Activated CD4-positive, alpha-beta T cell treated with anti-CD3 and anti-CD28 coated beads, Interleukin-2, amount 10 ng/mL, durations not matched to agents 24 days and 14 days (primary cell): ENCODE measurements at regions not wholly inside any gene's neighbourhood (a gene's known extent, or its start where the extent isn't known, plus 50 kb on each side); places are given as distances from the start of the nearest gene placed in this dataset.
"Not testable (repeated sequence)": the region's sequence is repeated elsewhere in the genome, so short reads cannot be mapped to it uniquely, and the experiment has no call there.

Experiments used
- DNase-seq: peaks from one replicate; pipeline ENCODE4 v3.0.0; 2022
- H3K27ac Mint-ChIP-seq: one replicate; pipeline ENCODE4 v1.8.0; 2022; ENCODE audit warnings: mild to moderate bottlenecking, mixed read lengths
- H3K27me3 Mint-ChIP-seq: one replicate; pipeline ENCODE4 v1.8.0; 2022; ENCODE audit warnings: mixed read lengths
- H3K36me3 Mint-ChIP-seq: one replicate; pipeline ENCODE4 v1.8.0; 2022; ENCODE audit warnings: low read depth, mild to moderate bottlenecking, mixed read lengths
- H3K4me1 Mint-ChIP-seq: one replicate; pipeline ENCODE4 v1.8.0; 2021; ENCODE audit warnings: mixed read lengths
- H3K4me3 Mint-ChIP-seq: one replicate; pipeline ENCODE4 v1.8.0; 2022; ENCODE audit warnings: mild to moderate bottlenecking, moderate library complexity, mixed read lengths
- H3K9me3 Mint-ChIP-seq: one replicate; pipeline ENCODE4 v1.8.0; 2021; ENCODE audit warnings: mixed read lengths
- intact Hi-C: fragments of 100-400 bp; cut with micrococcal nuclease; formaldehyde crosslinking; loops from one replicate; pipeline ENCODE4 v1.15.1; 2023

DNA sequence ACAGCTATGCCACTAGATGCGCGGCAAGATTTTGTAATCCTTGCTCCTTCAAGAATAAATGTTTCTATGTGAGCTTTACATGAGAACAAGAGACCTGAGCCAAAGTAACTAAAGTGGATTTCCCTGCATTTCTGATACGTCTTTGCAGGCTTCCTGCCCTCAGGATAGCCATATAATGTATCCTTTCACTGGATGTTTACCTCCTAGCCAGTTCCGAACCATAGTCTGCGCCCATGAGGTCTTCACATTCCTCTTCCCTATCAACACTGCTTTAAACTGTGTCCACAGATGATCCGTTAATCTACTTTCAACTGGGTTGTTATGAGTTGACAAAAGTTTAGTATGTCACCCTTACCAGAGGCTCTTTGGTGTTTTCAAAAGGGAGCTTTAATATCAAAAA, 1889.1 kb upstream of the AGA start:
- H3K27me3 Mint-ChIP-seq = no peaks in the 10 kb centered on the region
- no peak overlapping the region for H3K27ac Mint-ChIP-seq
- no peaks in the 10 kb centered on the region for H3K36me3 Mint-ChIP-seq
- H3K9me3 Mint-ChIP-seq = no peaks in the 10 kb centered on the region
- no peaks in the 10 kb centered on the region for H3K4me1 Mint-ChIP-seq
- no peak overlapping the region for H3K4me3 Mint-ChIP-seq
- DNase-seq = no peak
- intact Hi-C loops = no loop called here

DNA sequence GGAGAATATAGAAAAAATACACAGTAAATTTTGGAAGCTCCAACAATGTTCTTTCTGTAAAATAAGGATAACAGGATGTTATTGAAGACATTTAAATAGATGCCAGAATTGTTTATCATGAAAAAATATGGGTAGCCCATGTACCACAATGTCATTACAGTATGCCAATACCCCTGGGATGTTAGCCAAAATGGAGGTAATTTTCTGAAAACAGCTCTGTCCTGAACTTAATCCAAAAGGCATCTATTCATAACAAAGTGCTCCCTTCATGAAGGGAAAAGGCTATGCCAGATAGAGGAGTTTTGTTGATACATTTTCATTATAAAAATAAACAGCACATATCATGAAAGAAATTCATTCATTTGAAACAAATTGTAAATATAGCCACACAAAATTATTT, 1902.6 kb upstream of the AGA start:
- no peaks in the 10 kb centered on the region for H3K4me1 Mint-ChIP-seq
- H3K27me3 Mint-ChIP-seq = no peaks in the 10 kb centered on the region
- intact Hi-C loops = no loop called here
- H3K9me3 Mint-ChIP-seq = peaks cover 3% of the 10 kb centered on the region
- H3K36me3 Mint-ChIP-seq = no peaks in the 10 kb centered on the region
- DNase-seq = no peak
- no peak overlapping the region for H3K27ac Mint-ChIP-seq
- no peak overlapping the region for H3K4me3 Mint-ChIP-seq

DNA sequence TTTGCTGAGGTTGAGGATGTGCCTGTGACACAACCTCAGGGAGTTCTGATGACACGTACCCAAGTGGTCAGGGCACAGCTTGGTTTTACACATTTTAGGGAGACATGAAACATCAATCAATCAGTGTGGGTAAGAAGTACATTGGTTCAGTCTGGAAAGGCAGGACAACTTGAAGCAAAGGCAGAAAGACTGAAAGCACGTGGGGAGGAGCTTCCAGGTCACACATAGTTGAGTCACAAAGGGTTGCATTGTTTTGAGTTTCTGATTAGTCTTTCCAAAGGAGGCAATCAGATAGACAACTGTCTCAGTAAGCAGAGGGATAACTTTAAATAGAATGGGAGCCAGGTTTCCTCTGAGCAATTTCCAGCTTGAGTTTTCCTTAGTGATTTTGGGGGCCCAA, 1910.0 kb upstream of the AGA start:
- Mint-ChIP-seq H3K4me3 (no peak overlapping the region), H3K27me3 (no peaks in the 10 kb centered on the region), H3K9me3 (no peaks in the 10 kb centered on the region), H3K4me1 (no peaks in the 10 kb centered on the region), H3K36me3 (no peaks in the 10 kb centered on the region), H3K27ac (no peak overlapping the region)
- intact Hi-C loops = no loop called here
- no peak for DNase-seq

DNA sequence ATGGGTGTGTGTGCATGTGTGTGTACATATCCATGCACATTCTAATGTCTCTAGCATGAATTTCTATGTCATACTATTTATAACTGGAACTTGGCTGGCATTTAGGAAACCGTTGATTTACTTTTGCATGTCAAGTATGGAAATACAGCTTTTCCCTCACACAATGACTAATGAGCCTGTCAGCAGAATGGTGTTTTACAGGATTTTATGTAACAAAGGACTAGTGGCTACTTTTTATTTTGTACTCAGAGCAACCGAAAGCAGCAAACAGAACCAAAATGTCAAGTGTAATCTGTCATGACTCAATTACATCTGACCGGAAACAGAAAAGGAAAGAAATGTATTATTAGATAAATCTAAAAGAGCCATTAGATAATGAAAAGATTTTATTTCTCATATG, 1911.5 kb upstream of the AGA start:
- Mint-ChIP-seq H3K4me3 (no peak overlapping the region), H3K9me3 (peaks cover 5% of the 10 kb centered on the region), H3K4me1 (no peaks in the 10 kb centered on the region), H3K27ac (no peak overlapping the region), H3K27me3 (no peaks in the 10 kb centered on the region), H3K36me3 (no peaks in the 10 kb centered on the region)
- DNase-seq = no peak
- intact Hi-C loops = no loop called here

DNA sequence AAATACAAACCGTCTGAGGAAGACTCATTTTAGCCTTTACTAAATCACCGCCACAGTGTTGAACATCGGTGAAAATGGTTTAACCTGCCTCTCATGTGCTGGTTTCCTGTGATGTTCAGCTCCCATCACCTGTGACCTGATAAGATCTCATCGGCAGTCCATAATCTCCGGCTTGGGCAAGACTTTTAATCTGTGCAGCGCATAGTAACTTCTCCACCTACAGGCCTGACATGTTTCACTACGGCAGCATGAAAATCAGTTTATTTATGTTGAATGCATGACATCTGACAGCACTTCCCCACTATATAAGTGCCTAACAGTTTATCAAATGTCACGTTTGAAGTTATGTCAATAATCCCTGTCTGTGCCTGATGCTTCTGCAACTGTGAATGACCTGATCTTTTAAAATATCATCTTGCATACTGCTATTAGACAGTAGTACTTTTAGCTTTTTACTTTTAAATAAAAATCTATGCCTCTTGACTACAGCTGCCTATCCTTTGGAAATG, 1919.8 kb upstream of the AGA start:
- Mint-ChIP-seq H3K27me3 (no peaks in the 10 kb centered on the region), H3K36me3 (no peaks in the 10 kb centered on the region), H3K4me1 (no peaks in the 10 kb centered on the region), H3K4me3 (no peak overlapping the region), H3K27ac (no peak overlapping the region), H3K9me3 (peaks cover 8% of the 10 kb centered on the region)
- DNase-seq = no peak
- intact Hi-C loops = no loop called here

DNA sequence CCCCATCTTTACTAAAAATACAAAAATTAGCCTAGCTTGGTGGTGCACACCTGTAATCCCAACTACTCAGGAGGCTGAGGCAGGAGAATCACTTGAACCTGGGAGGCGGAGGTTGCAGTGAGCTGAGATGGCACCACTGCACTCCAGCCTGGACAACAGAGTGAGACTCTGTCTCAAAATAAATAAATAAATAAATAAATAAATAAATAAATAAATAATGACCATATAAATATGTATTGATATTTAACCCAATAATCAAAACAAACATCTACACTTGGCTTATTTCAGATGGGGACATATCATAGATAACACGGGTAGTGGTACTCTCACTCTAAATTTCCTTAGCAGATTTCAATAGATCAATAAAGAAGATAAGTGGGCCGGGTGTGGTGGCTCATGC, 1923.7 kb upstream of the AGA start:
- H3K4me3 Mint-ChIP-seq, H3K9me3 Mint-ChIP-seq, DNase-seq, H3K27me3 Mint-ChIP-seq, H3K27ac Mint-ChIP-seq, H3K36me3 Mint-ChIP-seq, intact Hi-C loops, H3K4me1 Mint-ChIP-seq: not testable (repeated sequence)

DNA sequence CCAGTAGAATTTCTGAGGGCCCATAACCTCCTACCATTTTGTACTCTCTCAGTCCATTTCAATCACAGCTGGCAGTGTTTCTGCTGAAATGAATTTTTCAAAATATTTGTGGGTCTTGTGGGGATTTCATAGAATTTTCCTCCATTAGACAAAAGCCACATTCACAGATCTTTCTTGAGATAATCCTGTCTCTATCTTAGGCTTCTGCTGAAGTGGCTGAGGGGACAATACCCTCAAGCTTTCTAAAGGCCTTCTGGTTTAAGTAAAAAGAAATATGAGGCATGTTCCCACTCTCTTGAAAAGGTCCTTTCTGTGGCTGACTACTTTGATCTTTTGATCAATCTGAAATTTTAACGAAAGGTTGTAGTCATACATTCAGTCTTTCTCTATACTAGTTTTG, 1930.0 kb upstream of the AGA start:
- intact Hi-C loops = no loop called here
- H3K27ac Mint-ChIP-seq = no peak overlapping the region
- H3K36me3 Mint-ChIP-seq = no peaks in the 10 kb centered on the region
- no peak overlapping the region for H3K4me3 Mint-ChIP-seq
- H3K9me3 Mint-ChIP-seq = no peaks in the 10 kb centered on the region
- DNase-seq = no peak
- H3K27me3 Mint-ChIP-seq = no peaks in the 10 kb centered on the region
- H3K4me1 Mint-ChIP-seq = no peaks in the 10 kb centered on the region

DNA sequence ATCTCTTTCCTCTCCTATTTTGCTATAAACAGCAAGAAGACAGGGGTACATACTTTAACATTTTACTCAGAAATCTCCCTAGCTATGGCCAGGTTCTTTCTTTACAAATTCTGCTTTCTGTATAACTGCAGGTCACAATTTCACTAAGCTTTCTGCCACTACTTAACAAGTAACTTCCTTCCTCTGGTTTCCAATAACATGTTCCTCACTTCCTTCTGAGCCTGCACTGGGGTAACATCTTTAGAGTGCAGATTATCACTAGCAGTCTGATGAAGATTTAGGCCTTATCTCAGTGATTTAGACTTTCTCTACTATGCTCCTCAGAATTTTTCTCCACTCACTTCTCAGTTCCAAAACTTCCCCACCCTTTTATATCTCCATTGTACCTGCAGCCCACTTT, 1930.5 kb upstream of the AGA start:
- Mint-ChIP-seq H3K9me3 (no peaks in the 10 kb centered on the region), H3K27me3 (no peaks in the 10 kb centered on the region), H3K27ac (no peak overlapping the region), H3K4me3 (no peak overlapping the region), H3K36me3 (no peaks in the 10 kb centered on the region), H3K4me1 (no peaks in the 10 kb centered on the region)
- intact Hi-C loops = no loop called here
- DNase-seq = no peak

DNA sequence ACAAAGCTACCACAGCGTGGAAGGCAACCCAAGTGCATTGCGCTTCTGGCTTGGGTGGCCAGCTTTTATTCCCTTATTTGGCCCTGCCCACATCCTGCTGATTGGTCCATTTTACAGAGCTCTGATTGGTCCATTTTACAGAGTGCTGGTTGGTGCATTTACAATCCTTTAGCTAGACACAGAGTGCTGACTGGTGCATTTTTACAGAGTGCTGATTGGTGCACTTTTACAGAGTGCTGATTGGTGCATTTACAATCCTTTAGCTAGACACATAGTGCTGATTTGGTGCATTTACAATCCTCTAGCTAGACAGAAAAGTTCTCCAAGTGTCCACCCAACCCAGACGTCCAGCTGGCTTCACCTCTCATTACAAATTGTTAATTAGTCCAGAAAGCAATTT, 1936.6 kb upstream of the AGA start:
- H3K4me3 Mint-ChIP-seq, DNase-seq, intact Hi-C loops: not testable (repeated sequence)

DNA sequence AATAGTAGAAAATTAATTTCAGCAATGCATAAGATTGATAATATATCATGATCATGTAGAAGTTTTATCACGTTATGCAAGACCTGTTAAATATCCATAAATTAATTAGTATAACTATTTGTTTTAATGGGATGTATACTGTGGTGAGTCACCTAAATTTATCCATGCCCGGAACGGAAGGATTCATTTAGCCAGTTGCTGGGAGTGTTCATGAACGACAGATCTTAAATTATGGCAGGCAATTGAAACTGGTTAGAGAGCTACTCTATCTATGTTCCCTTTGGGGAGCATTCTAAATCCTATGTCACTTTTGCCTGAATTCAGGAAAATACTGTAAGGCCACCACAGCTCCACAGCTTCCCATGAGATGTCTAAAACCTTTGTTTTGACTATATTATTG, 1950.5 kb upstream of the AGA start:
- DNase-seq = no peak
- H3K27ac Mint-ChIP-seq = no peak overlapping the region
- no peaks in the 10 kb centered on the region for H3K4me1 Mint-ChIP-seq
- H3K36me3 Mint-ChIP-seq = no peaks in the 10 kb centered on the region
- intact Hi-C loops = no loop called here
- no peak overlapping the region for H3K4me3 Mint-ChIP-seq
- no peaks in the 10 kb centered on the region for H3K27me3 Mint-ChIP-seq
- peaks cover 4% of the 10 kb centered on the region for H3K9me3 Mint-ChIP-seq

More for the DNA sequence above, 1936.6 kb upstream of the AGA start:
- H3K36me3 Mint-ChIP-seq, H3K9me3 Mint-ChIP-seq, H3K27ac Mint-ChIP-seq, H3K4me1 Mint-ChIP-seq, H3K27me3 Mint-ChIP-seq: not testable (repeated sequence)

DNA sequence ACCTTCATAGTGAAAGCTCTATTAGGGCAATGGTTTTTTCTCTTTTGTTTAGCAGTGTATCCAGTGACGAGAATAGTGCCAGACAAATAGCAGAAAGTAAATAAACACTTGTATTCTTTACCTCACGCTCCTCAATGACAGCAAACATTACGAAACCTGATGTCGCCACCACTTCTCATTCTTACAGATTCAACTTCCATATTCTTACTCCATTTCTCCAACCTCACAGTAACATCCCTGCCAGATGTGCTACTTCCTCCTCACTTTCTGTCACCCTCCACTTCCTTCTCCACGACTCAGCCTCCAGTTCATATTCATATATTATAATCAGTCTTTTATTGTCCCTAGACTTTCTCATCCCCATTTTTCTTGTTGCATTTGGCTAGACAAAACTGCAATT, 1956.2 kb upstream of the AGA start:
- Mint-ChIP-seq H3K9me3 (no peaks in the 10 kb centered on the region), H3K4me3 (no peak overlapping the region), H3K27me3 (no peaks in the 10 kb centered on the region), H3K36me3 (no peaks in the 10 kb centered on the region), H3K4me1 (no peaks in the 10 kb centered on the region), H3K27ac (no peak overlapping the region)
- DNase-seq = no peak
- intact Hi-C loops = no loop called here

DNA sequence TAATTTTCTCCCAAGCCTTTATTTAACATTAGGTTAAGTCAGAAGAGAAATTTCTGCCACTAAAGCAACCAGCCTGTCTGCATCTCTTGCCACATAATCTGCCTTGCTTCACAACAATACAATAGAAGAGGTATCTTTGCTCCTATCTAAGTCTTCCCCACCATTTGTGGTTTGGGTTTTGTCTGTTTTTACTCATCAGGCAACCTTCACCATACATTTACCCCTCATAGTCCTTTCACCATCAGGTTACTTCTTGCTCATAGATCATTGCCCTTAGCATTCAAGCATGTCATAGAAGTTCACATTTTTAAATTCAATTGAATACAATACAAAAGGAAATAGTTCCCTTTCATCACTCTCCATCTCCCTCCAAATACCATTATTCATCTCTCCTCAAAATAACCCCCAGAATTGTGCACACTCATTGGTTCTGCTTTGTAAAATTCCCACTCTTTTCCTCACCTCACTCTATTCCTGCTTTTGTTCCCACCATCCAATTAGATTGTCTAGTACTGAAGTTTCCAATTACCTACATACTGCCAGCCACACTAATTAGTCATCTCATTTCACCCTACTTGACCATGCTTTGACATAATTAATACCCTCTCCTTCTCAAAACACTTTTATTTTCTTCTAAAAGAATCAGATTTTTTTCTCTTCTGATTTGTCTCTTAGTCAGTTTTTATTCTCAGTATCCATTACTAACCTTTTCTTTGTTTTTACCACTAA, 1957.0 kb upstream of the AGA start:
- intact Hi-C loops = no loop called here
- H3K4me1 Mint-ChIP-seq = no peaks in the 10 kb centered on the region
- peaks cover 4% of the 10 kb centered on the region for H3K9me3 Mint-ChIP-seq
- no peaks in the 10 kb centered on the region for H3K36me3 Mint-ChIP-seq
- no peak overlapping the region for H3K27ac Mint-ChIP-seq
- DNase-seq = no peak
- no peak overlapping the region for H3K4me3 Mint-ChIP-seq
- no peaks in the 10 kb centered on the region for H3K27me3 Mint-ChIP-seq

DNA sequence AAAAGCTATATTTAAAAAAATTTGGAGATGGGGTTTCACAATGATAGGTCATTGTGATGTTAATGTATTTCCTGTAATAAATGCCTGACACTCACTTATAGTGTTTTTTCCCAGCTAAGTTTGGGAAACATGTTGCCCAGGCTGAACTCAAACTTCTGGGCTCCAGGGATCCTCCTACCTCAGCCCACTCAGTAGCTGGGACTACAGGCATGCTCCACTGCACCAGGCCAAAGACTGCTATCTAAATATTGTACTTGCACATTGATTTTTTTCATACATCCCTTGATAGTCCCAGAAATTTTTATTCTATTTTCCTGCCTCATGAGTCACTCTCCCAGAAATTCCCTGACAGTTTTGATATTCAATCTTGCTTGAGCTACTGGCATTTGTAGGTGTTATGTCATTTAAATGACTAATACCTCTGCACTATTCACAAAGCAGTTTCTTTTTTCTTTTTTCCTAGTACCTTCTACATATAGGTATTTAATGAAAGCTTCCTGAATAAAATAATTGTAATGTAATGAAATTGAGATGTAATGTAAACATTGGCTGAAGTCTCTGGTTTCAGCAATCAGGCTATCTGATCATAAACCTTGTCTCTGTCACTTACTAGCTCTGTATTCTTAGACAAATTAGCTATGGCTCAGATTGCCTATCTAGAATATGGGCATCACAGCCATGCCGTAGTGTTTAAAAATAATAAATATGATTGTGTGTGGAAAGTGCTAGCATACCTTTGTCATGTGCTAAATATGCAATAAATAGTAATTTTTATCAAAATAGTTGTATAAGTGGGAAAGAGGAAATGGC, 1973.0 kb upstream of the AGA start:
- Mint-ChIP-seq H3K36me3 (no peaks in the 10 kb centered on the region), H3K27me3 (no peaks in the 10 kb centered on the region), H3K9me3 (peaks cover 8% of the 10 kb centered on the region), H3K4me3 (no peak overlapping the region), H3K27ac (no peak overlapping the region), H3K4me1 (no peaks in the 10 kb centered on the region)
- DNase-seq = no peak
- intact Hi-C loops = no loop called here

DNA sequence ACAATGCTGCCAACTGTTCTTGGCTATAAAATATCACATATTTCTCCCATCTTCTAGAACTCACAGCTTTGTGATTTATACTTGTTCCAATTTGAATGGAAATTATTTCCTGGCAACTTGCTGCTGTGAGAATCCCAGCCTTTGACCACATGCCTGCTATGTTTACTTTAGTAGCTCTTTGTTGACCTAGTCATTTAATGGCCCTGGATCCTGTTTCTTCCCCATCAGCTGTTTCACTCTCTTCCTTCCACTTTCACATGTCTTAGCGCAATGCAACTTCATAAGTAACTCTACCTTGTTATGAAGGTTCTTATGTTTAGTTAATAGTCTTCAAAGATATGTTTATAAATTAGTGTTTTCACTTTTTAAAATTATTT, 1973.6 kb upstream of the AGA start:
- intact Hi-C loops = no loop called here
- Mint-ChIP-seq H3K27me3 (no peaks in the 10 kb centered on the region), H3K4me3 (no peak overlapping the region), H3K27ac (no peak overlapping the region), H3K4me1 (no peaks in the 10 kb centered on the region), H3K9me3 (peaks cover 8% of the 10 kb centered on the region), H3K36me3 (no peaks in the 10 kb centered on the region)
- DNase-seq = no peak
